HG03159 (cell line): ENCODE measurements at regions not wholly inside any gene's neighbourhood (a gene's known extent, or its start where the extent isn't known, plus 50 kb on each side); places are given as distances from the start of the nearest gene placed in this dataset.
"Not testable (repeated sequence)": the region's sequence is repeated elsewhere in the genome, so short reads cannot be mapped to it uniquely, and the experiment has no call there.

Experiments used
- ATAC-seq: cut with Tn5 transposase; IDR thresholded peaks from one replicate; pipeline ENCODE4 v1.9.1; 2021; ENCODE audit warnings: mild to moderate bottlenecking, moderate library complexity; ENCODE audit not compliant: unreplicated experiment

GRCh38 chr3:150357923-150358607 is 50.0 kb upstream of the TSC22D2 start:
- no peak for ATAC-seq

DNA sequence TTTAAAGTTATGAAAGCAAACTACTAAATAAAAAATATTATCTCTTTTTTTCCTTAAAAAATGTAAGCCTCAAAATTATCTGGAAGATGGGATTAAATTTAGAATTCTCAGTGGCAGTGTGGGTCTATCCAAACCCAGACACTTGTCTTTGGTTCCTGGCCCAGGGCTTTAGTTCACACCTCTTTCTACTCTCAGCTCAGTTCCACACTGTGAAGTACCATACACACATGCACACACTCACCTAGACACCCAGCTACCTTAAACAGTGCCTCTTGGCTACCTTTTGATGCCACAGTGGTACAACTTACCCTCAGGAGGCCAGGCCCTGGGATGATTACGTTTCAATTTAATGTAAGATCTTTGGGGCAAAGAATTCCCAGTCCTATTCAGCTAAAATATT is 51.0 kb upstream of the TSC22D2 start:
- ATAC-seq: no peak

- ATAC-seq: no peak
These were observed 52.5 kb upstream of the TSC22D2 start for GRCh38 chr3:150355574-150355973.

GRCh38 chr3:150352931-150353330 is 55.2 kb upstream of the TSC22D2 start:
- ATAC-seq: no peak

DNA sequence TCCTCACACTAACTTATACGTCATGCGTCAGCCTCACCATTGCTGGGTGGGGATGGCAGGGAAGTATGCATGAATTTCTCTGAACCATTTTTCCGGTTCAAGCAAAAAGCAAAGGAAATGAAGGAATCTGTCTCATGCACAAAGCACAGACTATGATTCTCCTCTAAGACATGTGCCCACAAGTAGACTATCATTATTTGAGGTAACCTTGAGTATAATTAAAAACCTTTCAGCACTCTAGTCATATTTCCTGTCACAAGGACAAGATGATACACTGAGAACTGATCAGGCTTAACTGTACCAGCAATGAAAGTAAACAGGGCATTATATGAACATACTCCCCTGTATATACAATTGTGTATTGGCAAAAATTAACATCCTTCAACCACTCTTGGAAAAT is 56.7 kb upstream of the TSC22D2 start:
- ATAC-seq: no peak

- ATAC-seq: no peak
These were observed 58.6 kb upstream of the TSC22D2 start for GRCh38 chr3:150349314-150350097.

DNA sequence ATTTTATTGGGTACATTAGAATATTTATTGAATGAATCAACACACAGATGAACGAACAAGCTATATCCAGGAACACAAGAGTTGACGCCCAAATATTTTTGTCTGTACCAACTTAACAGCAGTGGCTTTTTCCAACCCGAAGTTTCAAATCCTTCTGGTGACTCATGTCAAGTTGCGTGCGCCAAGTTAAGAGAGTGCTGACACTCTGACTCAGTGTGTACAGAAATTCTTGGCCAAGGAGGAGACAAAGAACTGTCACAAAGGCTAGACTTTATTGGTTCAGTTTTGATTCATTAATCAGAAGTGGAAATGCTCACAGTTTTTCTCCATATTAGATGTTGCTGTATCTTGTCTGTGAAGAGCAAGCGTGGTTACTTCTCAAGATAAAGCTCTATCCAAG is 59.6 kb upstream of the TSC22D2 start:
- ATAC-seq: no peak

DNA sequence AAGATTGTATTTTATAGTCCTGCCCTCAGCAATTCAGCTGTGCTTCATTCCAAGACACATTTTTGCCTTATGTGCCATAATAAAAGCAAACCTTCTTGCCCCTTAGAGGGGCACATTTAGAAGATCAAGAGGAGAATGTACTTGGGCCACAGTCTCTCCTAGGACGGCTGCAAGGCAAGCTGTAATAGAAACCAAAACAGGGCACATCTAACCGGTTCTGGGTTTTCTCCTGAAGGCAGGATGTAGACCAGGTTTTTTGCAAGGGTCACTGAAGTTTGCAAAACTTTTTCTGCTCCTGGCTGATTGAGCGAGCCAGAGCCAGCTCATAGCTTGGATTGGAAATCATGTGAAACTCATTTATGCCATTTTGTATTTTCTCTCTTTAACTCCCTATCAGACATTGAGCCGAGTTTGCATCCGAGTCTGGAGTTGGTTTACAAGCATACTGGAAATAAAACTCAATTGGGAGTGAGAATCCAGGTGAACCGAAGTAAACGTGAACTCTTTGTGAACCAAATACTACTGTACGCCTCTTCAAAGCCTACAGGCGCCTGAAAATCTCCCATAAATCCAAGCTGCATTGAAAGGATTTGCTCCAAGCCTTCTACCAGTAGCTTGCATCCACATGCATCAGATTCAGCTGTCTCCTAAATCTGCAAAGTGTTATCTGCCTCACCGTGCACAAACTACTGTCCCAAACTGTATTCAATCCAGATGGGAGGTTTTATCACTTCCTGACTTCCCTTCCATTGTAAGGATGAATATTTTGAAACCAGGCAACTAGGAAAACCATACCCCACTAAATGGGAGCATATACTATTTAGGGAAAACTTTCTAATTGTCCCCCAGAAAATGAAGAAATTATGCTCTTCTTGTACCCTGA is 60.9 kb upstream of the TSC22D2 start:
- ATAC-seq: no peak

DNA sequence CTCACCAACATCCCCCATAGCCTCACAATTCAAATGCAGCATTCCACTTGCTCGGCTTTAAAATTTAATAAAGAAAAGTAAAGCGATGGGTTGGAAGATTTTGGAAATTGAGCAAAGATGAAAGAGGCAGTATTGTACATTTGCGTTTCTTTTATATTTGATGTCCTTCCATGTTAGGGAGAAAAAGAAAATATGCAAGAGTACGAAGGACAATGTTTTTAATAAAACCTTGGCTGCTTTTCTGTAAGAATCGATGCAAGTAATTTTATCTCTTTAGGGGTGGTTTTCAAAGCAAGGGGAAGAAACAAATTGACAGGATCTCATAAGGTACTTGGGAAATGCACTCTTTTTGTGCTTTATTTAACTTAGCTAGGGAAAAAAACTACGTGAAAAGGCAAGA is 61.8 kb upstream of the TSC22D2 start:
- ATAC-seq: no peak

DNA sequence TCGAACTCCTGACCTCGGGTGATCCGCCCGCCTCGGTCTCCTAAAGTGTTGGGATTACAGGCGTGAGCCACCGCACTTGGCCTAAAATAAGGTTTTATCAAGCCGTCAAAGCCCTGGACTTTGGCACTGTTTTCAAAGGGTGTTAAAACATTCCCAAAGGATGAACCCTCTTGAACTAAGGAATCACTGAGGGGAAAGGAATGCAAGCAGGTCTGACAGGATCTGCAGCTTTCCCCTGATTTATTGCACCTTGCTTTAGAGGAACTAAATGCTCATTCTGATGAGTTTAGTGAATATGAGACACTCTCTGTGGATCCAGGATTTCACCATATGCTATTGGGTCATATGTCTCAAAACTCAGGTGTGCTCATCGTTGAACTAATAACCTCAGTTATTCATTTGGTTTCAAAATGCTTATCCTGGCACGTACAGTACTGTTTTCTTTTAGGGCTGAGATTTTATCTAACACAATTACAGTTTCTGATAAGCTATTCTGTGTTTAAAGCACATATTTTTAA is 63.0 kb upstream of the TSC22D2 start:
- no peak for ATAC-seq

DNA sequence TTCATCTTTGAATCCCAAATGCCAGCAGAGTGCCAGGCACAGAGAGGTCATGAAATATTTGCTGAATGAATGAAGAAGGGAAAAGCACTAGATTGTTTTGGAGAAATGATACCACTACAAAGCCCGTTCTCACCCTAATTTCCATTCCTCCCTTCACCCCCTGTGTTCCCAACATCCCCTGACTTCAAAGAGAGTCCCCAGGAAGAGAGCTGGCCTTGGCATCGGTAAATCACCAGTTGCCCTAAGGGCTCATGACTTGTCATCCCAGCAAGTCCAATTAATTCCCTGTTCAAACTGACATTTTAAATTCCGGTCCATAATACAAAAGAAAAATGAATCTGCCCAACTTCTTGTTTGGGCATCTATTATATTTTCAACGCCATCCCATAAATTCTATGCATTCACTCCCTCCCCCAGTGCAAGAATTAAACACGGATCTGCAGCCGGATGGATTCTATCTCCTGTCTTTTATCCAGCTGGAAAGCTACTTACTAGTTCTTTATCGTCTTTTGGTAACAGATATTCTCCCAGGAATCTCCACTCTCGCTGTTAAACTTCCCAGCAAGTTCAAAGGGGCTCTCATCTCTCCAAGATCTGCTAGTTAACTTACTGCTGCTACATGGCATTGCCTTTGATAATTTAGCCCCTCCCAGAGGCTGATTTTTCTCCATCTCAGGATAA is 63.9 kb upstream of the TSC22D2 start:
- ATAC-seq: no peak

- no peak for ATAC-seq
These were observed 65.1 kb upstream of the TSC22D2 start for GRCh38 chr3:150342896-150343467.

- no peak for ATAC-seq
These were observed 66.2 kb upstream of the TSC22D2 start for GRCh38 chr3:150341891-150342290.

DNA sequence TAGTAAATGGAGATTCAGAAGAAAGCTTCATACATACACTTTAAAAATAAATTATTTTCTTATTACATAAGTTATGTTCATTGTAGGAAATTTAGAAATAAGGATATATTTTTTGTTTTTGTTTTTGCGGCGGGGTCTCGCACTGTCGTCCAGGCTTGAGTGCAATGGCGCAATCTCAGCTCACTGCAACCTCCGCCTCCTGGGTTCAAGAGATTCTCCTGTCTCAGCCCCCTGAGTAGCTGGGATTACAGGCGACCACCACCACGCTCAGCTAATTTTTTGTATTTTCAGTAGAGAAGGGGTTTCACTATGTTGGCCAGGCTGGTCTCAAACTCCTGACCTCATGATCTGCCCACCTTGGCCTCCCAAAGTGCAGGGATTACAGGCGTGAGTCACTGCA is 71.7 kb upstream of the TSC22D2 start:
- ATAC-seq: not testable (repeated sequence)

DNA sequence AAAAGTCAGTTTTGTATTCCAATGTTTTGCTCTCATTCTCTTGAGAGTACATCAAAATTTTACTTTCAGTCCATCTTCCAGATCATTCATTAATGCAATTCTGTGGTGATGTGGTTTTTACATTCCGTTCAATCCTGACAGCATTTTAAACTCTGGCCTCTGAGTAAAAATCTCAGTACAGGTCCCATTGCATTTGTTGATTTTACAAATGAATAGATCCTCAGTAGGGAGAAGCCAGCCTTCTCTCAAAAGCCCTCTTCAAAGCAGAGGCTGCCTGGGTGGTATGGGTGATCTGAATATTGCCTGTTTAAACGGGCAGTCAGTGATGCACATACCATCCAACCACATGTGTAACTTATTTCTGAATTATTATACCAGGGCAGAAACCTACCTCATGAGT is 72.5 kb upstream of the TSC22D2 start:
- ATAC-seq: no peak

DNA sequence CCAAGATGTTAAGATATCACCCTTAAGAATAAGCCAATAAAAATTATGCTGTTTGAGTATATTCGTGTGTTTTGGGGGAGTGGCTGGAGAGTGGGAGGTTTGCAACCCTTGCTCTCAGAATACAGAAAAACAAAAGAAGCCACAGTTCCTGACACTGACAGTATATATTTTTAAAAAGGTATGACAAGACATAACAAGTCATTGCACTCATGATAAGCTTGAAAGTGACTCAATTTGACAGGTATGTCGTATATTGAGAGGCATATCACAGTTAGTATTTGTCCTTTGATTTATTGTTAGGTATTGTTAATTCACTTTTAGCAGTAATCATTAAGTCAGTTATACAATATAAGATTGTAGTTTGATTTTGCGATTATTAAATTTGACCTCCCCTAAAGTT is 73.1 kb upstream of the TSC22D2 start:
- ATAC-seq: no peak

DNA sequence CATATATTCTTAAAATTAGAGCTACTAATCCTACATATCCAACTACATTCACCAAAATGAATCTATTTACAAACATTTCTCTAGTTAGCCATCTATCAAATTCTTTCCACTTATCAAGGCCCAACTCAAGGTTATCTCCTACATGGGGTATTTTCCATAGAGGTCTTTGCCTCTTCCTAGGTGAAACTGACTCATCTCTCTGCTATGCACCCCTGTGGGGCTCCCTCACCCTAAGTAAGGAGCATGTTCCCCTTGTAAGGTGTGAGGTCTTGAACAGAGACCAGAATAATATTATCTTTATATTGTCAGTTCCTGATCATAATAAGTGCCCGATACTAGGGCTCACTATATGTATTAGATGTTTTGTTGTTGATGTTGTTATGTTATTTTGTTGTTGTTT is 74.6 kb upstream of the TSC22D2 start:
- no peak for ATAC-seq

DNA sequence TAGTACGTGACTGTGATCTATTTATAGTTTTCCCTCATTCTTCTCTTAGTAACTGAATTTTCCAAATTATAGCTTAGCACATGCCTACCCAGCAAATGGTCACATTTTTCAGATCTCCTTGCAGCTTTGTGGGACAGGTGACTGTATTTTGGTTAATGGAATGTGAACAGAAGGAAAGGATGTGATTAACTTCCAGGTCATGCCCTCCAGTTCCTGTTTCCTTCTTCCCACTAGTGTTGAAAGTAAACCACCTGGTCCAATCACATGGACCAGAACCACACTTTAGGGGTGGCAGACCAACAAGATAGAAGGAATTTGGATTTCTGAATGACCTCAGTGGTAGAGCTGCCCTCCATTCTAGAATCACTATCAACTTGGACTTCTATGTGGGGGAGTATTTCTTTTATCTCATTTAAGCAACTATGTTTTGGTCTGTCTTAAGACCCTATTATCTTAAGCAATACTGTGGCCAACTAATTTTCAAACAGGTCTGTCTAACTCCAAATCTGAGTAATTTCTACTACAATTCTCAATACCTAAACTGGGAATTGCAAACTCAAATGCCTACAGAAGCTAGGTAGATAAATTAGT is 76.0 kb upstream of the TSC22D2 start:
- no peak for ATAC-seq

GRCh38 chr3:150330872-150331271 is 77.2 kb upstream of the TSC22D2 start:
- no peak for ATAC-seq

- ATAC-seq: no peak
These were observed 77.9 kb upstream of the TSC22D2 start for GRCh38 chr3:150330174-150330573.
